Activated CD4-positive, alpha-beta T cell treated with anti-CD3 and anti-CD28 coated beads, Interleukin-2, amount 50 U/mL, for 48 hours (primary cell): ENCODE measurements at regions not wholly inside any gene's neighbourhood (a gene's known extent, or its start where the extent isn't known, plus 50 kb on each side); places are given as distances from the start of the nearest gene placed in this dataset.

Experiments
- DNase-seq, 2 experiments: peaks; one replicate each; pipeline ENCODE4 v3.0.0-alpha.2; 2020

DNA sequence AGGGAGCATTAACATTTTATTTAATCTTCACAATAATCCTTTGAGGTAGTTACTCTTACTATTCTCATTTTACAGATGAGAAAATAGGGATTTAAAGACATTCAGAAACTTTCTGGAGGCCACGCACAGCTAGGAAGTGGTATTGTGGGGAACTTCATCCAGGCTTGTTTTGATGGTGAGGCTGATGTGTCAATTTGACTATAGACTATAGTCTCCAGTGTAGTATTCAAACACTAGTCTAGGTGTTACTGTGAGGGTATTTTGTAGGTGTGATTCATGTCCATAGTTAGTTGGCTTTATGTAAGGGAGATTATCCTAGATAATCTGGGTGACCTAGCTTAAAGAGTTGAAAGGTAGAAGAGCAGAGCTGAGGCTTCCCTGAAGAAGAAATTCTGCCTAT, 54.1 kb upstream of the ELL2 start:
- DNase-seq, result no peak

DNA sequence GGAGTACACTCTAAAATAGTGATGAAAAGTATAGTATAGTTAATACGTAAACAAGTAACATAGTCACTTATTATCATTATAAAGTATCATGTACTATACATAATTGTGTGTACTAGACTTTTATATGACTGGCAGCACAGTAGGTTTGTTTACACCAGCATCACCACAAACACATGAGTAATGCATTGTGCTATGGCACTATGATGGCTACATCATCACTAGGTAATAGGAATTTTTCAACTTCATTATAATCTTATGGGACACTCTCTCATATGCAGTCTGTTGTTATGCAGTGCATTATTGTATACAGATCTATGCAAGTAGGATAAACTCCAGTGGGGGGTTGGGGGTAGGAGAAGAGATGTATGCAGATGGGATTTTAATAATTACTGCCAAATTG, 52.7 kb upstream of the ELL2 start:
- DNase-seq, result no peak

DNA sequence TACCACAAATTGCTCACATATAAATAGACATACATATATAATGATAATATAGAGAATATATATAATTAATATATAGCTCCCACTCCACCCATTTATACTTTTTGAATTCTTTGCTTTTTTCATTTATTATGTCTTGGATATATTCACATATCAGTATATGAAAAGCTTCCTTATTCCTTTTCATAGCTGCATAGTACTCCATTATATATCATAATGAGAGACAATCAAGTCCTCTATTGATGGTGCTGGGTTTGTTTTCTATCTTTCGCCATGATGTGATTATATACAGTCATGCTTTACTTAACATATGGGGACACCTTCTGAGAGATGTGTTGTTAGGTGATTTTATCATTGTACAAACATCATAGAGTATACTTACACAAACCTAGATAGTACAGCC, 51.6 kb upstream of the ELL2 start:
- no peak for DNase-seq

DNA sequence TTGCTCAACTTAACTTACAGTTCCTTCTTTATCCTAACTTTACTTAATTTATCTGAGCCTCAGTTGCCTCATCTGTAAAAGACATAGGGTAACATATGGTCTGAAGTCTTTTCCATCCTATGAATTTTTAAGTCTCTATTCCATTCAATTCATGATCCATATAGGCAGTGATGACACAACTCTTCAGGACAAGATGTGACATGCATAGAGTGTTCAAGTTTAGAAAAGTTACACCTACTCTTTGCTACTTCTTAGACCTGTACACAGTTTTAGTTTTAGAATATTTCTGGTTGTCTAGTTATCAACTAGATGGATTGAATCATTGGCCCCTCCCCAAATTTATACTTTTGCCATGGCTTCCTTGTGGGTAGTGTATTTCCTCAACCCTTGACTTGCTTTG, 50.7 kb upstream of the ELL2 start:
- no peak for DNase-seq
